DOHH2 (cell line): ENCODE measurements at regions not wholly inside any gene's neighbourhood (a gene's known extent, or its start where the extent isn't known, plus 50 kb on each side); places are given as distances from the start of the nearest gene placed in this dataset.

Experiments
- H3F3A ChIP-seq: fragments of 200-600 bp; sonication (generic), shearing (Covaris generic); 2 replicates; pipeline ENCODE4 v1.6.0; 2016; ENCODE audit warnings: antibody characterized with exemption, mild to moderate bottlenecking; ENCODE audit not compliant: control insufficient read depth, insufficient read depth
- H3K27ac ChIP-seq: fragments of 200-600 bp; sonication (generic); 2 replicates; pipeline ENCODE4 v1.5.1; 2014; ENCODE audit warnings: low read depth, mild to moderate bottlenecking, low read length, moderate library complexity
- H3K27me3 ChIP-seq: fragments of 200-600 bp; sonication (generic); 2 replicates; pipeline ENCODE4 v1.6.1; 2014; ENCODE audit warnings: mild to moderate bottlenecking, low read length, mixed read lengths; ENCODE audit not compliant: control insufficient read depth
- H3K36me3 ChIP-seq: fragments of 200-600 bp; sonication (generic); 2 replicates; pipeline ENCODE4 v1.6.1; 2014; ENCODE audit warnings: mild to moderate bottlenecking, low read length, moderate library complexity, mixed read lengths; ENCODE audit not compliant: control insufficient read depth
- H3K4me1 ChIP-seq: fragments of 200-600 bp; sonication (generic); 2 replicates; pipeline ENCODE4 v1.6.1; 2014; ENCODE audit warnings: mild to moderate bottlenecking, low read length, mixed read lengths; ENCODE audit not compliant: control insufficient read depth
- H3K4me2 ChIP-seq: fragments of 200-600 bp; sonication (generic); 2 replicates; pipeline ENCODE4 v1.6.0; 2014; ENCODE audit warnings: mild to moderate bottlenecking, low read length, moderate library complexity
- H3K4me3 ChIP-seq: fragments of 200-600 bp; sonication (generic); 2 replicates; pipeline ENCODE4 v1.5.1; 2014; ENCODE audit warnings: mild to moderate bottlenecking, low read length, mixed read lengths
- H3K79me2 ChIP-seq: fragments of 200-600 bp; sonication (generic); 2 replicates; pipeline ENCODE4 v1.6.1; 2014; ENCODE audit warnings: mild to moderate bottlenecking, low read length, mixed read lengths; ENCODE audit not compliant: control insufficient read depth
- H3K9me2 ChIP-seq: fragments of 200-600 bp; sonication (generic); replicated peaks from 2 replicates; pipeline ENCODE4 v1.6.1; 2014; ENCODE audit warnings: mild to moderate bottlenecking, low read length, mixed read lengths; ENCODE audit not compliant: control insufficient read depth
- H3K9me3 ChIP-seq: fragments of 200-600 bp; sonication (generic); 2 replicates; pipeline ENCODE4 v1.6.1; 2014; ENCODE audit warnings: antibody characterized with exemption, low read length, mixed read lengths; ENCODE audit not compliant: control insufficient read depth, insufficient read depth
- H4K20me1 ChIP-seq: fragments of 200-600 bp; sonication (generic); 2 replicates; pipeline ENCODE4 v1.6.0; 2014; ENCODE audit warnings: low read depth, mild to moderate bottlenecking, antibody characterized with exemption, low read length, moderate library complexity; ENCODE audit not compliant: control insufficient read depth, insufficient read depth
- CTCF ChIP-seq: fragments of 200-600 bp; sonication (generic); IDR thresholded peaks from one replicate; pipeline ENCODE4 v1.5.1; 2014; ENCODE audit warnings: antibody characterized with exemption, mild to moderate bottlenecking, low read depth, low read length; ENCODE audit not compliant: poor library complexity, severe bottlenecking
- EZH2phosphoT487 ChIP-seq: fragments of 200-600 bp; sonication (generic); IDR thresholded peaks from 2 replicates; pipeline ENCODE4 v1.6.1; 2017; ENCODE audit warnings: borderline replicate concordance, mild to moderate bottlenecking, antibody characterized with exemption, low read length, moderate library complexity, mixed read lengths

GRCh38 chr10:44298713-44299112 is 86.2 kb downstream of the CXCL12 start:
- no peaks in the 10 kb centered on the region for H3K36me3 ChIP-seq
- H4K20me1 ChIP-seq: no peaks in the 10 kb centered on the region
- no peaks in the 10 kb centered on the region for H3K4me1 ChIP-seq
- H3K9me2 ChIP-seq: no peaks in the 10 kb centered on the region
- TF ChIP-seq EZH2phosphoT487 (no peak), CTCF (no peak)
- H3K27ac ChIP-seq: no peak overlapping the region
- H3K79me2 ChIP-seq: no peaks in the 10 kb centered on the region
- no peaks in the 10 kb centered on the region; the same call in 1 of the 2 replicates for H3K27me3 ChIP-seq
- no peak overlapping the region for H3K4me2 ChIP-seq
- H3K4me3 ChIP-seq: no peak overlapping the region
- no peaks in the 10 kb centered on the region for H3F3A ChIP-seq
- no peaks in the 10 kb centered on the region for H3K9me3 ChIP-seq

- H3K27ac ChIP-seq: no peak overlapping the region
- no peaks in the 10 kb centered on the region for H4K20me1 ChIP-seq
- H3K9me2 ChIP-seq: no peaks in the 10 kb centered on the region
- no peaks in the 10 kb centered on the region for H3K4me1 ChIP-seq
- TF ChIP-seq CTCF: no peak
- no peak for TF ChIP-seq EZH2phosphoT487
- H3F3A ChIP-seq: no peaks in the 10 kb centered on the region
- H3K4me2 ChIP-seq: no peak overlapping the region
- no peak overlapping the region for H3K4me3 ChIP-seq
- no peaks in the 10 kb centered on the region for H3K9me3 ChIP-seq
- H3K79me2 ChIP-seq: no peaks in the 10 kb centered on the region
- H3K36me3 ChIP-seq: no peaks in the 10 kb centered on the region
- no peaks in the 10 kb centered on the region; the same call in 1 of the 2 replicates for H3K27me3 ChIP-seq
Measured at GRCh38 chr10:44297963-44298362, 86.9 kb downstream of the CXCL12 start.

GRCh38 chr10:44295644-44296241 is 89.2 kb downstream of the CXCL12 start:
- no peaks in the 10 kb centered on the region for H3K79me2 ChIP-seq
- no peaks in the 10 kb centered on the region for H3K9me2 ChIP-seq
- H3K27ac ChIP-seq: no peak overlapping the region
- H3K36me3 ChIP-seq: no peaks in the 10 kb centered on the region
- no peaks in the 10 kb centered on the region for H3K9me3 ChIP-seq
- no peaks in the 10 kb centered on the region; the same call in 1 of the 2 replicates for H3K27me3 ChIP-seq
- H3F3A ChIP-seq: no peaks in the 10 kb centered on the region
- H3K4me3 ChIP-seq: no peak overlapping the region
- H4K20me1 ChIP-seq: no peaks in the 10 kb centered on the region
- no peaks in the 10 kb centered on the region for H3K4me1 ChIP-seq
- no peak overlapping the region for H3K4me2 ChIP-seq
- no peak for TF ChIP-seq EZH2phosphoT487
- TF ChIP-seq CTCF: no peak
